DMS114 treated with DMSO at 0.1 percent for 48 hours (cell line): ENCODE measurements at regions not wholly inside any gene's neighbourhood (a gene's known extent, or its start where the extent isn't known, plus 50 kb on each side); places are given as distances from the start of the nearest gene placed in this dataset.

Experiments
- DNase-seq: peaks from one replicate; lab custom pipeline; 2025; ENCODE audit not compliant: unreplicated experiment; lab: John Stamatoyannopoulos, UW

GRCh38 chr20:60867589-60867988, 384.5 kb upstream of the CDH4 start:
- DNase-seq = no peak

- no peak for DNase-seq
Measured at GRCh38 chr20:60868316-60868891, 383.7 kb upstream of the CDH4 start.

GRCh38 chr20:60869087-60869486, 383.0 kb upstream of the CDH4 start:
- no peak for DNase-seq

DNA sequence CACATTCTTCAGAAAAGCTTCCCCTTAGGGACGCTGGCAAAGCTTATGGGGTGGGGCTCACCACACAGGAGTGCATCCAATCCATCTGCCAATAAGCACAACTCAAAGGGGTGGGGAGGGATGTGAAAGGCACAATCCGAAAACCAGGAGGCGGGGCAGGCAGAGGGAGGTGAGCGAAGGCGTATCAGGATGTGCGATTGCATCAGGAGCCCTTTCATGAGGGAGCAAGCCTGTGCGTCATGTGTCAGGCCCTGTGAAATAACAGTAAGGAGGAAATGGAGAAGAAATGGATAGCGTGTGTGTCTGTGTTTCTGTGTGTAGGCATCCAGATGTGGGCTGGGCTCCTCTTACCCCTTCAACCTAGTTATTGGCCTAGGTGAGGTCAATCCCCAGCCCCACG, 382.4 kb upstream of the CDH4 start:
- DNase-seq = no peak

- no peak for DNase-seq
Measured at GRCh38 chr20:60870040-60870439, 382.0 kb upstream of the CDH4 start.

GRCh38 chr20:60872224-60872623, 379.8 kb upstream of the CDH4 start:
- DNase-seq = no peak

DNA sequence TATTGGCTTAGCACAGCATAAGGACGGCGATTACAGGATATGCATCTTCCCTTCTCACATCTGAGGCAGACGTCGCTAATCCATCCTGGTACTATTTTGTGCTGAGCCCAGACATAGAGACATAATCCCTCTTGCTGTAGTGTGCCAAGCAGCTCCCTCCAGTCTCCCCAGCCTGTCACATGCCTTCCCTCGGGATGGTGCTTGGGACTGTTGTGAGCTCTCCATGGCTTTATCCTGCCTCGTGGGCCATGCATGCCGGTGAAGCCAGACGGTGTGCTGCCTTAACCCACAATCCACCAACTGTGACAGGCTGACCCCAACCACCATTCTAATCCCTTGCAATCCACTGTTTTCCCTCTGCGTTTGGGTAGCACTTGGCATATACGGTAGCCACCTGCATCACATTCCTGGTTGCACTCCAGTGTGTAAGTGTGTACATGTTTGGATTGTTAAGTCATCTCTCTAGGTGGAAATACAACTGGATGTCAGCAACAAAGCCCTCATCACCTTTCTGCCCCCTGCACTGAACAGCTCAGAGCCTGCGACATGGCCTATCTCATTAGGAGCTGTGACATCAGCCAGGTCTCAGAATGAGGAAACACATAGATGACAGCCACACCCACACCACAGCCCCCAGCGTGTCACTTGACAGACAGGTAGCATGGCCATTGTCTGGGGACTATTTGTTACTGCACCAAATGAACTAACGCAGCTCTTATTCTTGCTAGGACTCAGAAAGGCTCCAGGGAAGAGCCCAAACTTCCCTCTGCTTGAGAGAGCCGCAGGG, 374.8 kb upstream of the CDH4 start:
- no peak for DNase-seq

GRCh38 chr20:60882836-60883235, 369.2 kb upstream of the CDH4 start:
- DNase-seq = no peak

- DNase-seq = no peak
Measured at GRCh38 chr20:60883496-60883895, 368.6 kb upstream of the CDH4 start.

DNA sequence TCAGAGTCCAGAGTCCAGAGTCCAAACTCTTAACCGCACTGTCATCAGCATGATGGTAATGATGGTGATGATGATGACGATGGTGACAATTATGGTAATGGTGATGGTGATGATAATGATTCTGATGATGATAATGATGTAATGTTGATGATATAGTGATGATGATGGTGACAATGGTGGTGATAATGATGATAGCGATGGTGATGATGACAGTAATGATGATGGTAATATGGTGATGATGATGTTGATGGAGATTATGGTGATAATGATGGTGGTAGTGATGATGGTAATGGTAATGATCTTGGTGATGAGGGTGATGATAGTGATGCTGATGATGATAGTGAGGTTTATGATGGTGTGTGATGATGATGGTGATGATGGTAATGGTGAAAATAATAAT, 367.8 kb upstream of the CDH4 start:
- DNase-seq = no peak

GRCh38 chr20:60888771-60889170, 363.3 kb upstream of the CDH4 start:
- no peak for DNase-seq

- no peak for DNase-seq
Measured at GRCh38 chr20:60892095-60892813, 359.8 kb upstream of the CDH4 start.

DNA sequence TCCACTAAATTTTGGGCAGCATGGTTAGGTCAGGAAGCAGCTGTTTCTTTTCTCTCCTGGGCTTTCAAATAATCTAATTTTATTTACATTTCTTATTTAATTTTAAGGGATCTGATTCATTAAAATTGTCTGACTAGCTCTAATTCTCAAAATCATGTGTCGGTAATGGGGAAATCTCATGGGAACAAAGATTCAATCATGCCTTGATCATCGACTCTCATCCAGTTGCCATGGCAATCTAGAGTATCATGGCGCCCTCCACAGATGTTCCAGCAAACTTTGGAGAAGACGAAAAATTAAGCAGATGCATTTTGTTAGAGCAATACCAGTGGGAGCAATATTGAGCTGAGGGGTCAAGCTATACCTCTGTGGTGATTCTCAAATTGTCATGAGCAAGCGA, 358.0 kb upstream of the CDH4 start:
- DNase-seq = no peak

DNA sequence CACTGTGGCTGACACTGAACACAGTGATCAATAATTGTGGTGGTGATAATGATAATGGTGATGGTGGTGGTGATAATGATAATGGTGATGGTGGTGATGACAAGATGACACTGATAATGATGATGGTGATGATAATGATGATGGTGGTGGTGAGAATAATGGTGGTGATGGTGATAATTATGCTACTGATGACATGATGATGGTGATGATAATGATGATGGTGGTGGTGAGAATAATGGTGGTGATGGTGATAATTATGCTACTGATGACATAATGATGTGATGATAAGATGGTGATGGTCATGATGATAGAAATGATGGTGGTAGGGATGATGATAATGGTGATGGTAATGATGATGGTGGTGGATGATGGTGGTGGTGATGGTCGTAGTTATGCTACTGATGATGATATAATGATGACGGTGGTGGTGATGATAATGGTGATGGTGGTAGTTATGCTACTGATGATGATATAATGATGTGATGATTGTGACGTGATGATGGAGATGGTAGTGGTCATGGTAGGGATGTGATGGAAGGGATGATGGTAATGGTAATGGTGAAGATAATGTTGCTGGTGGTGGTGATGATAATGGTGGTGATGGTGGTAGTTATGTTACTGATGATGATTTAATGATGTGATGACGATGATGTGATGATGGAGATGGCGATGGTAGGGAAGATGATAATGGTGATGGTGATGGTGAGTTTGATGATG, 356.5 kb upstream of the CDH4 start:
- no peak for DNase-seq

DNA sequence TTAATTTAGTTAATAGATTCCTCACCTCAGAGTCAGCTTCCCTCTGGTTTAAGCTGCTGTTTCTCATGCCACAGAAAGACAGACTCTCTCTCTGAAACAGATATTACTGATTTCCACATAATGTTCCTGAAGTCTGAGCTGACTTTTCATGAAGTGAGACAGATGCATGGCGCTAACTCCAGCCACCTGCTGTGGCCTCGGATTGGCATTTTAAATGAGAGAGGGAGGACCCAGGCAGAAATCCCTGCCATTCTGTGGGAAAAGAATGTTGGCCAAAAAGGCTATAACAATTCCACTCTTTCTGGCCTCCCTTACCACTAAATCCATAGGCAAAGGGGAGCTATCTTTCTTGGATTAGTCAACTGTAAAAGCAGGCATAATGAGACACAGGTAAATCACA, 354.1 kb upstream of the CDH4 start:
- no peak for DNase-seq

GRCh38 chr20:60899320-60899719, 352.7 kb upstream of the CDH4 start:
- DNase-seq = no peak

GRCh38 chr20:60900618-60901017, 351.4 kb upstream of the CDH4 start:
- DNase-seq = no peak

DNA sequence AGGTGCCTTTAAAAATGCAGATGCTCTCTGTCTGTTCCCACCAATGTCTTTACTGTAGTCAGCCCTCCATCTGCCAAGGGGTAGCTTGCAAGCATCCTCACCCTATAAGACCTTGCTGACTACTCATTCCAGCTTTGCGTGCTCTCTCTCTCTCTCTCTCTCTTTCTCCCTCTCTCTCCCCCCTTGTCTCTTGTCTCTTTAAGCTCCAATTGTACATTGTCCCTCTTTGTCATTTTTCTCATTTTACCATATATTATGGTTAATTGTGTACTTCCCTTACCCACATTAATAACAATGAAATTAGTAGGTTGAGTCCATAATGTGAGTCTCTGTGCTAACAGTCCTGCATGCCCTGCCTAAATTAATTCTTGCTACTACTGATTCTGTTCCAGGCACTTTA, 350.2 kb upstream of the CDH4 start:
- no peak for DNase-seq

DNA sequence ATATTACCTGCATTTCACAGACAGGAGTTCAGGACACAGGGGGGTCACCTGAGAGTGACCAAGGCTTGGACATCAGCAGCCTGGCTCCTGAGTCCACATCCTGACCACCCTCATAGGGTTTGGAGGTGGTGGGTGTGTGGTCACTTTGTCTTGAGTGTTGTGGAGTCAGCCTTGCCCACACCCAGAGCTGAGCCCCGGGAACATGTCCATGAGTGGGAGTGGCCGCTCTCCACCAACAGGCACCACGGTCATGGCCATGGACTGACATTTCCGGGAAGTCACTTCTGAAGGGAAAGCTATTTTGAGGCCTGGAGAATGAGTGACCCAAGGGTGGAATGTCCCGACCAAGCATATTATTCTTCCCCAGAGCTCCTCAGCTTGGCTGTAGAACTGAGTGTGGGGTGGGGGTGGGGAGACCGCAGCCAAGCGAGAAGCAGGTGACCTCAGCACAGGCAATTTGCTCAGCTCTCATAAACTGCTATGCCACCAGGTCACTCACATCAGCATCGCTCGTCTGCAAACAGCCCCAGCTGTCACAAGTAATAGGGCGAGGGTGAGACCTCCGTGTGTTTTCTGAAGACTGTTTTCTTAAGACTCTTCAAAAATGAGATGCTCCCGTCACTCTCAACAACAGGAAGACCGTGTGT, 348.6 kb upstream of the CDH4 start:
- DNase-seq = no peak

DNA sequence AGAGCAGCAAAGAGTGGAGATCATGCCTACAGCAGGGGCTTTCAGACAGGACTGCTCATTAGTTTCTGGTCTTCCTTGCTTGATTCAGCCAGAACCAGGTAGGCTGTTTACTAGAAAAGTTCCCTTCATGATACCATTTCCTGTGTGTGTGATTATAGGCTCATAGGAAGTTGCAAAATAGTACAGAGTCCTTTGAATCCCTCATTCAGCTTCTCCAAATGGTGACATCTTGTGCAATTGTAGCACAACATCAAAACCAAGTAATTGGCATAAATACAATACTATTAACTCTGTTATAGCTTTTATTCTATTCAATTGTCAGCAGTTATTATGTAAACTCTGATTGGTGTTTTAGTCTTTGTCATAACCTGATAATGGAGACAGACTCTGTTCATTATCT, 347.3 kb upstream of the CDH4 start:
- DNase-seq = no peak

- no peak for DNase-seq
Measured at GRCh38 chr20:60905919-60906318, 346.1 kb upstream of the CDH4 start.
